OCI-LY7 (cell line): ENCODE measurements at regions not wholly inside any gene's neighbourhood (a gene's known extent, or its start where the extent isn't known, plus 50 kb on each side); places are given as distances from the start of the nearest gene placed in this dataset.

Experiments
- BruUV-seq: library from RNA; stranded (reverse); fragments of 400-500 nt; replicated peaks from 2 replicates; lab custom pipeline; 2021; lab: Mats Ljungman, UMichigan
- CTCF ChIA-PET: fragments of 300-600 bp; sonication (Branson Sonifier 250); formaldehyde crosslinking; loops from one replicate; lab custom pipeline; 2022; ENCODE audit warnings: antibody characterized with exemption; ENCODE audit not compliant: unreplicated experiment; lab: Charles Lee
- POLR2A ChIA-PET: fragments of 300-600 bp; sonication (Branson Sonifier 250); formaldehyde crosslinking; loops from one replicate; lab custom pipeline; 2022; ENCODE audit warnings: antibody characterized with exemption; lab: Charles Lee
- DNase-seq: peaks from one replicate; pipeline ENCODE4 v3.0.0-alpha.2; 2015; ENCODE audit warnings: low spot score
- H2AFZ ChIP-seq: fragments of 200-600 bp; sonication (generic), shearing (Covaris generic); 2 replicates; pipeline ENCODE4 v1.6.1; 2014; ENCODE audit warnings: mild to moderate bottlenecking, antibody characterized with exemption, low read length, moderate library complexity
- H3K27ac ChIP-seq: fragments of 200-600 bp; sonication (generic); 2 replicates; pipeline ENCODE4 v1.5.1; 2014; ENCODE audit warnings: mixed run types, low read depth, mild to moderate bottlenecking, moderate library complexity, low read length, inconsistent platforms; ENCODE audit not compliant: poor library complexity, severe bottlenecking
- H3K36me3 ChIP-seq: fragments of 200-600 bp; sonication (generic); 2 replicates; pipeline ENCODE4 v1.6.1; 2014; ENCODE audit warnings: mild to moderate bottlenecking, antibody characterized with exemption, low read length, moderate library complexity, mixed read lengths; ENCODE audit not compliant: insufficient read depth
- H3K4me1 ChIP-seq: fragments of 200-600 bp; sonication (generic); 2 replicates; pipeline ENCODE4 v1.5.1; 2014; ENCODE audit warnings: mild to moderate bottlenecking, low read length; ENCODE audit not compliant: insufficient read depth, poor library complexity, severe bottlenecking
- H3K4me2 ChIP-seq: fragments of 200-600 bp; sonication (generic); 2 replicates; pipeline ENCODE4 v1.6.1; 2014; ENCODE audit warnings: mild to moderate bottlenecking, low read length
- H3K4me3 ChIP-seq: fragments of 200-600 bp; sonication (generic); 2 replicates; pipeline ENCODE4 v1.5.1; 2014; ENCODE audit warnings: mild to moderate bottlenecking, low read depth, low read length; ENCODE audit not compliant: poor library complexity, severe bottlenecking
- H3K79me2 ChIP-seq: fragments of 200-600 bp; sonication (generic); 2 replicates; pipeline ENCODE4 v1.6.1; 2016; ENCODE audit warnings: low read depth, mild to moderate bottlenecking, low read length, moderate library complexity, mixed read lengths; ENCODE audit not compliant: insufficient read depth
- H3K9me2 ChIP-seq: fragments of 200-600 bp; sonication (generic); 2 replicates; pipeline ENCODE4 v1.6.1; 2016; ENCODE audit warnings: mild to moderate bottlenecking, low read length, mixed read lengths; ENCODE audit not compliant: insufficient read depth
- H3K9me3 ChIP-seq: fragments of 200-600 bp; sonication (generic); 2 replicates; pipeline ENCODE4 v1.6.1; 2014; ENCODE audit warnings: mild to moderate bottlenecking, mixed run types, low read length, mixed read lengths
- H4K20me1 ChIP-seq: fragments of 200-600 bp; sonication (generic); 2 replicates; pipeline ENCODE4 v1.6.1; 2014; ENCODE audit warnings: mild to moderate bottlenecking, antibody characterized with exemption, low read length, moderate library complexity, mixed read lengths; ENCODE audit not compliant: insufficient read depth
- CTCF ChIP-seq: fragments of 200-600 bp; sonication (generic); conservative IDR thresholded peaks from 2 replicates; pipeline ENCODE4 v1.5.1; 2014; ENCODE audit warnings: mild to moderate bottlenecking, antibody characterized with exemption, low read length, moderate library complexity, mixed read lengths
- EZH2phosphoT487 ChIP-seq: fragments of 200-600 bp; sonication (generic); IDR thresholded peaks from 2 replicates; pipeline ENCODE4 v1.6.1; 2018; ENCODE audit warnings: low read depth, borderline replicate concordance, mild to moderate bottlenecking, mixed run types, antibody characterized with exemption, low read length, moderate library complexity, mixed read lengths
- intact Hi-C: fragments of 100-400 bp; cut with micrococcal nuclease; formaldehyde crosslinking; loops from one replicate; pipeline ENCODE4 v1.10.0; 2022; ENCODE audit not compliant: unreplicated experiment

- no peaks in the 10 kb centered on the region for H4K20me1 ChIP-seq
- no peaks in the 10 kb centered on the region for H3K79me2 ChIP-seq
- ChIA-PET POLR2A (no interaction called here), CTCF (no interaction called here)
- H3K4me1 ChIP-seq: peaks cover 7% of the 10 kb centered on the region
- no peak overlapping the region for H3K27ac ChIP-seq
- no peak overlapping the region for H3K4me2 ChIP-seq
- no peaks in the 10 kb centered on the region for H3K36me3 ChIP-seq
- H3K9me2 ChIP-seq: no peaks in the 10 kb centered on the region
- intact Hi-C loops: no loop called here
- H3K4me3 ChIP-seq: no peak overlapping the region
- peak; percentile 53 for DNase-seq
- no peak overlapping the region for H2AFZ ChIP-seq
- TF ChIP-seq EZH2phosphoT487 (no peak), CTCF (peak; percentile 97)
- no peaks in the 10 kb centered on the region for H3K9me3 ChIP-seq
- no TSS peak for BruUV-seq
Measured at GRCh38 chr20:41697861-41698559, 79.8 kb upstream of the CHD6 start.

GRCh38 chr20:41696428-41696827, 78.3 kb upstream of the CHD6 start:
- CTCF ChIA-PET: no interaction called here

More at GRCh38 chr20:41696428-41696827, 78.3 kb upstream of the CHD6 start:
- H3K9me3 ChIP-seq: no peaks in the 10 kb centered on the region
- no peak overlapping the region for H3K27ac ChIP-seq
- TF ChIP-seq EZH2phosphoT487 (no peak), CTCF (no peak)
- no peak overlapping the region for H3K4me3 ChIP-seq
- H3K4me2 ChIP-seq: no peak overlapping the region
- POLR2A ChIA-PET: no interaction called here
- H3K9me2 ChIP-seq: no peaks in the 10 kb centered on the region
- no peaks in the 10 kb centered on the region for H4K20me1 ChIP-seq
- H2AFZ ChIP-seq: no peak overlapping the region
- H3K4me1 ChIP-seq: peaks cover 16% of the 10 kb centered on the region
- no peak for DNase-seq
- H3K79me2 ChIP-seq: no peaks in the 10 kb centered on the region
- intact Hi-C loops: no loop called here
- H3K36me3 ChIP-seq: no peaks in the 10 kb centered on the region
- no TSS peak for BruUV-seq
